NCI-H1092 treated with DMSO at 0.1 percent for 48 hours (cell line): ENCODE measurements at regions not wholly inside any gene's neighbourhood (a gene's known extent, or its start where the extent isn't known, plus 50 kb on each side); places are given as distances from the start of the nearest gene placed in this dataset.

Experiments
- DNase-seq: peaks from one replicate; lab custom pipeline; 2025; lab: John Stamatoyannopoulos, UW

- DNase-seq = no peak
Measured at GRCh38 chr5:68798877-68799843, 294.7 kb upstream of the SLC30A5 start.

GRCh38 chr5:68802430-68802829 lies 291.4 kb upstream of the SLC30A5 start:
- no peak for DNase-seq

DNA sequence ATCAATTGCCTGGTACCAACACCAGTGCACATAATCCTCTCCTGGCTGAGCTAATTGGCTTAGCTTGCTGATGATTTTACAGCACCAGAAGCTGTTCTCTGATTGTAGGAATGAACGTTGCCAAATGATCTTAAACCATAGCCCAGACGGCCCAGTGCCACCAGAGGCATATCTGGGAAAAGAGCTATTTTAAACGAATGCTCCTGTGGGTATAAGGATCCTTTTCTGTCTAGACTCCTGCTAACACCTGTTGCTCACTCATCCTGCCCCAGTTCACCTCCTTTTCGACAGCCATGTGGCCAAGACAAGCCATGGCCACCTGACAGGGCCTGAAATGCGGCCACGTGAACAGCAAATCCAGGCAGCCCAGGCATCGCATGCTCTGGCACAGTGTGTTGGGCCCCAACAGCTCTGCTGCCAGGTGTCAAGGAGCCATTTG lies 289.9 kb upstream of the SLC30A5 start:
- no peak for DNase-seq

GRCh38 chr5:68804343-68804742 lies 289.5 kb upstream of the SLC30A5 start:
- DNase-seq = no peak

DNA sequence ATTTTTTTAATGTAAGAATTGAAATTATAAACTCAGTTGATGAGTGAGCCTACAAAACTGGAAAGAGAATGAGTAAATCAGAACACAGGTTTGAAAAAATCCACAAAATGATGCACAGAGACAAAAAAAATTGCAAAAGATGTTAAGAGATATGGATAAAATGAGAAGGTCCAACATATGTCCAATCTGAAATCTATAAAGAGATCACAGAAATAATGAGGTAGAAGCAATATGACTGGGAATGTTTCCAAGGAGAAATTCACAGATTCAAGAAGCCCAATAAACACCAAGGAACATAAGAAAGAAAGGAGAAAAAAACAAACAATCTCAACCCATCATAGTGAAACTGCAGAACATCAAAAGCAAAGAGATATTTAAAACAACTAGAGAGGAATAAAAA lies 288.4 kb upstream of the SLC30A5 start:
- DNase-seq = no peak

DNA sequence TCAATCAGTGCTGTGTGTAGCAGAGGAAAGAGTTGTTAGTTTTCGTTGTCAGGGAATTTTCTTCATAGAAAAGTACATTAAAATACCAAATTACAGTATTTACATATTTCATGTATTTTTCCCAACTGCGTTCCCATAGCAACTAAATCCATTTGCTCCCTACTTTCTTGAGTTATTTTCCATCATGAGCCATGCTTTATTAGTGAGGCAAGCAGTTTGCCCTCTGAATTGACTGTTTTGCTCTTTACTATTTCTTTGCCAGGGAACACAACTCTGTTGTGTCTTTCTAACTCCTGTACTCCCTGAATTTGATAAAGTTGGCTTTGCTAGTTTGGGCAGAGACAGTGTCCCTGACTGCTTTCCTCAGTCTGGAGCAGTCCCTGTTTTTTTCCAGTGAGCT lies 276.2 kb upstream of the SLC30A5 start:
- DNase-seq = no peak

DNA sequence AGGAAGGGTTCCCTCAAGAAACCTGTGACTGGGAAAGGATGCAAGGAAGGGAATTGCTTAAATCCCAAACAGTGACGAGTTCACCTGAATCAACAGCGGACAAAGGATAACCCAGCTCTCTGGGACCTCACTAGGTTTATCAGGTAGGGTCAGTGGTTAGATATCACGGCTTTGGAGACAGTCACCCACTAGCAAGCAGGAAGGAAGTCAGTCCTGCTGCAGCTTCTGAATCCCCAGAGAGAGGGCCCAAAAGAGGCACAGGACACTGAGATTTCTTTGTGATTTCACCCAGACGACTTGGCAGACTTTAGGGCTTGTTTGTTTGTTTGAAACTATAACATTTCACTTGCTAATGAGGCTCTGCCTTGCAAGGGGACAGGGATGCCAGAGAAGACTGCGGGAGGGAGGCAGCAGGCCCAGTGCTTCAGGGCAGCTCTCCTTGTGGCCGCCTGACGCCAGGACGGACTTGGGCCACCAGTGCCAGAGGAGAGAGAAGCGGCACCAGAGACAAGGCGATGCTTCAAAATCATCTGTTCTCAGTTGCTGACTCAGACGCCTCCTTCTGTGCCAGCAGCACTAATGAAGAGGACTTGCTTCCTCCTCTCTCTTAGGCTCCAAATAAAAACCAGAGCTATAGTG lies 275.6 kb upstream of the SLC30A5 start:
- DNase-seq = no peak

DNA sequence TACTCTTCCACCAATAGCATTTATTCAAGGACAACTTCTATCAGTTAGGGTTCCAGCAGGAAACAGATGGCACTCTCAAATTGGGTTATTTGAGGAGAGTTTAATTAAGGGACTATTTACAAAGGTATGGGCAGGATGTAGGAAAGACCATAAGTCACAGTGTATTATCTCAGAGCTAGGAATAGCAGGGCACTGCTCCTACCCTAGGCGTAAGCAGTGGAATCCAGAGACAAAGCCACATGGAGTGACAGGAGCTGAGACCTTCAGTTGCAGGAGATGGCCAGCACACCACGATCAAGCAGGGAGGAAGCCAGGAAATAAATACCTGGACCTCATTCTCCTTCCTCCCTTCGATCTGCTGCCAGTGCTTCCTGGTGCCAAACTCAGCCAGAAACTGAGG lies 274.9 kb upstream of the SLC30A5 start:
- DNase-seq = no peak

GRCh38 chr5:68821056-68821455 lies 272.8 kb upstream of the SLC30A5 start:
- DNase-seq = no peak

DNA sequence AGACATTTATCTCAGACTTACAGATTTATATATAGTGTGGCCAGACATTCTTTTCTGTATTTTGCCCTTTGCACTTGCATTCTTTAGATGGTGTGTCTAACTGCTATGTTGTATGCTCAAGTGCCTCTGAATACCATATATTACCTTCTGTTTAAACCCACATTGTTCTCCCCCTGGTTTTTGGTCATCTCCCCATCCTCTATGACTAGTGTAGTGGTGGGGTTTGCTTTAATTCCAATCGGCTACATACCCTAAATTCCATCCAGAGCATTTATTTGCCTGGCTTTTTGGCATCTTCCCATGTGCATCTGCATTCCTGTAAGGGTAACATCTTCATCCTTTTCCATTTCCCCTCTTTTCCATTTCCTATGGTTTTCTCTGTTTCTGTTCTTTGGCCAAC lies 271.0 kb upstream of the SLC30A5 start:
- no peak for DNase-seq

GRCh38 chr5:68823301-68823700 lies 270.5 kb upstream of the SLC30A5 start:
- no peak for DNase-seq

DNA sequence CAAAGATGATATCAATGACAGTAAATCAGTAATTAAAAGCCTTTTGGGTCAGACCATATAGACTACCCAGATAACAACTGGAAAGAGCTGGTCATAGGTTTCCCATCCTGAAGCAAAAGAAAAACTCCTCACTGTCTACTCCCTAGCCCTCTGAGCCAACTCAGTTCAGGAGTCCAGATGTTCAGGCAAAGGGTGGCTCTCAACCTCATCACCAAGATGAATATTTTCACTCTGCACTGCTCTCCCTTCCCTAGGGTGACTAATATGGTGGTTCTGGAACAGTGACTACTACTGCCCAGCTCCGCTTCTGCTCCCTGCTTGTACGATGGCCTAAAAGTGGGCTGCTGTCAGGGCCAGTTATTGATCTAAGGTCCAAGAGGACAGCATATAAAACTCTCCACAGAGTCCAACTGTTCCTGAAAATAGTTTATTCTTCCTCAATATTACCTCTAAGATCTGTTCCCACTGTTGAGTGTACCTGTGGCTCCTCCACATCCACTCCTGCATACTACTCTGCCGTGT lies 263.4 kb upstream of the SLC30A5 start:
- DNase-seq = no peak

GRCh38 chr5:68834491-68834981 lies 259.3 kb upstream of the SLC30A5 start:
- DNase-seq = no peak

GRCh38 chr5:68838157-68838718 lies 255.6 kb upstream of the SLC30A5 start:
- DNase-seq = no peak

DNA sequence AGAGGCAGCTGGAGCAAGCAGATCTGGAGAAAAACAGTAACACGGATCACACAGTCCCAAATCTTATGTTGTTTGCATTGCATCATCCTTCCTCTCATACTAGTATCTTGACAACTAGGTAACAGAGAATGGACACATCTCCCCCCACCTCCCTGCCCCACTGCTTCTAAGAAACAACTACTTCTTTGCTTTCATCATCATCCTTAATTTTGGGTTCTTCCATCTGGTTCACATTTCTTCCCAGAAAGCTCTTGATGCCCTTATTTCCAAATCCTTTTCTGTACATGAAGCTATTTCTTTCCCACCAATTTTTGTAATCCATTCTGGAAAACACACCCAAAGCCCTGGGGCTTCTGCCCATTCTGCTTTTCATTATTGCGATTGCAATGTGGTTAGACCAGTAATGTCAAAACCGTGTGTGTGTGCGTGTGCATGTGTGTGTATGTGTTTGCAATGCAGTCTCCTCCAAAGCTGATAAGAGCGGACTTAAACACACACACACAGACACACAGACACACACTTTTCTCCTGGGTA lies 254.7 kb upstream of the SLC30A5 start:
- no peak for DNase-seq

DNA sequence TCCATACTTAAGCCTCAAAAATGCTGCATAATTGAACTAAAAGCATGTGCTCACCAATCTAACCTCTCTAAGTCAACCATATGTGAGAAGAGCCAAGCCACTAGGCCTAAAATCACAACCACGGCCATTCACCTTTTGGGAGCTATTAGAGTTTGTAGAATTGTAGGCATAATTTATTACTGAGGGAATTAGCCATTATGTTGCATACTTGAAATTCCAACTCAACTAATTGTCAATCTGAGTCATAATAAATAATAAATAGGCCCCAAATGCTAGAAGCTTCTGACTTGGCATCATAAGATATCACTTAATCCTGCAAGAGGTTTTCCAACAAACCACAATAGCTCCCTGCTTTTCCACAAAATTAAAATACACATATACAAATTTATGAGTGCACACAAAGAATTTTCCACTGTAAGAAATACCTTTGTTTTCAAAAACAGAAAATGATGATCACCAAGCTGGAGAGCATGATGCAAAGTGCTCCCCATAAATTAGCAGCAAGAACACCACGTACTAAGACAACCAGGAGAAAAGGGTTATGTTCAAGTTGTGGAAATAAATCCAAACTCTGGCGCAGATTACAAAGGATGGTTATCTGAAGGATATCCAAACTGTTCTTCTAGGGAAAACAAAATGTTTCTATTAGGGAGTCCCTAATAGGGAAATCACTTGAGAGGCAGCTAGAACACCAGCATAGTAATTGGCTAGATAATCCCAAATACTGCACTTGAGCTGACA lies 250.0 kb upstream of the SLC30A5 start:
- no peak for DNase-seq

- no peak for DNase-seq
Measured at GRCh38 chr5:68845131-68845530, 248.7 kb upstream of the SLC30A5 start.

DNA sequence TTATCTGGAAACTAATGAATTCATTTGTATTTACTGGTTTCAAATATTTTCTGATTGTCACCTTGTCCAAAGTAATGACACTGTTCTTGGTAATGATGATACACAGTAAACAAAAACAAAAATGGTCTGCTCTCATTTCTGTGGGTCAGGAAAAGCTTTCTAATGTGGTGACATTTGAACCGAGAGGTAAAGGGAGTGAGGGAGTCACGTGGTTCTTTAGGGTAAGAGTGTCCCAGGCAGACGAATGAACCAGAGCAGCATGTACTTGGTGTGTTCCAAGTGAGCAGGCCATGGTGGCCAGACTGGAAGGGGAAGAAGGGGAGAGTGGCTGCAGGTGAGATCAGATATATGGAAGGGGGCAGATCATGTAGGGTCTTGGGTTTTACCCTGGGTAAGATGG lies 247.0 kb upstream of the SLC30A5 start:
- DNase-seq = no peak

DNA sequence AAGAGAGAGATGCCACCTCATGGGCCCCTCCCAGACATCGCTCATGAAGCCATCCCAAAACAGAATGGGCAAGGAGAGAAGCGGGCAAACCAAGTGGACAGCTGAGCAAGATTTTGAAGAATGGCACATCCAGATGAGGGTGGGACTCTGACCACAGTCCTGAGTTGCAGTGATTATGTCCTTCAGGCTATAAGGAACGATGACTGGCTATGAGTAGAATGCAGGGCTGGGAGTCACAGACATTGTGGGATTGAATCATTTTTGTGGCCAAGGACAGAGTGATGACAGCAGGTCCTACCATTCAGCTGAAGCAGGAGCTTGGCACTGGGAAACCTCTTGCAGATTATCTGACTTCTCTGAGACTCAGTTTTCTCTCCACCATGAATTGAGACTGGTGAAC lies 245.7 kb upstream of the SLC30A5 start:
- no peak for DNase-seq

DNA sequence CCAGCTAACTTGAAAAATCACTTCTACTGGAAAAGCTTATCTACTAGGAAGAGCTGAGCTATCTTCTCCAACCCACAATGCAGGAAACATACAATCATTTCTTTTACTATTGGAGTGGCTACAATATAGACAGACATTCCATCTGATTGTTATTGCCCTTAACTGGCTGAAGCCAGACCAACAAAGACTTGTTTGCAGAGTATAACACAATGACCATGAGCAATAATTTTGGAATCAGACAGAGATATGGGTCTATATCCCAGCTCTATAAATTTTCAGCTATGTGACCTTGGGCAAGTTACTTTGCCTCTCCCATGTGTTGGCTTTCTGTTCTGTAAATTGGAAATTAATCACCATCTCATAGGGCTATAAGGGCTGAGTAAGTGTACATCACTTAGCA lies 244.7 kb upstream of the SLC30A5 start:
- DNase-seq = no peak

- no peak for DNase-seq
Measured at GRCh38 chr5:68849906-68850305, 243.9 kb upstream of the SLC30A5 start.

- DNase-seq = no peak
Measured at GRCh38 chr5:68861099-68861498, 232.7 kb upstream of the SLC30A5 start.
